Trophoblast cell (in vitro differentiated cells and primary cell): ENCODE measurements at regions not wholly inside any gene's neighbourhood (a gene's known extent, or its start where the extent isn't known, plus 50 kb on each side); places are given as distances from the start of the nearest gene placed in this dataset.
A peak's percentile ranks its signal among the peaks of the same experiment; 100 is the strongest.

Source experiments
- DNase-seq, 2 donors: peaks; one replicate each; pipeline ENCODE4 v3.0.0-alpha.2; 2016
- H2AFZ ChIP-seq: 2 replicates; pipeline ENCODE4 v1.6.1; 2013; ENCODE audit warnings: low read length, moderate library complexity, mild to moderate bottlenecking; ENCODE audit not compliant: insufficient read depth, poor library complexity
- H2AK5ac ChIP-seq: 2 replicates; pipeline ENCODE4 v1.6.1; 2013; ENCODE audit warnings: mild to moderate bottlenecking, low read length
- H2BK120ac ChIP-seq: 2 replicates; pipeline ENCODE4 v1.6.1; 2013; ENCODE audit warnings: low read length, mild to moderate bottlenecking, moderate library complexity; ENCODE audit not compliant: insufficient read depth, poor library complexity
- H2BK12ac ChIP-seq: 2 replicates; pipeline ENCODE4 v1.6.1; 2013; ENCODE audit warnings: mild to moderate bottlenecking, low read length, moderate library complexity
- H2BK5ac ChIP-seq: 2 replicates; pipeline ENCODE4 v1.6.1; 2013; ENCODE audit warnings: low read length, low read depth, moderate library complexity, mild to moderate bottlenecking; ENCODE audit not compliant: poor library complexity
- H3K14ac ChIP-seq: 2 replicates; pipeline ENCODE4 v1.6.1; 2013; ENCODE audit warnings: mild to moderate bottlenecking, low read length
- H3K18ac ChIP-seq: 2 replicates; pipeline ENCODE4 v1.6.1; 2013; ENCODE audit warnings: mild to moderate bottlenecking, low read length
- H3K23ac ChIP-seq: 2 replicates; pipeline ENCODE4 v1.6.1; 2013; ENCODE audit warnings: low read length
- H3K27ac ChIP-seq: 2 replicates; pipeline ENCODE4 v1.5.1; 2013; ENCODE audit warnings: low read depth, mild to moderate bottlenecking, inconsistent platforms, low read length, moderate library complexity
- H3K27me3 ChIP-seq: 2 replicates; pipeline ENCODE4 v1.6.1; 2013; ENCODE audit warnings: inconsistent platforms, mild to moderate bottlenecking, low read length, moderate library complexity; ENCODE audit not compliant: insufficient read depth
- H3K36me3 ChIP-seq, 2 experiments: 1 replicate in 1 of 2; 2 replicates in 1 of 2; pipeline ENCODE4 v1.6.1; 2013; ENCODE audit warnings: low read length in 2 of 2, mild to moderate bottlenecking in 2 of 2, moderate library complexity in 1 of 2; ENCODE audit not compliant: insufficient read depth in 2 of 2, control insufficient read depth in 1 of 2
- H3K4ac ChIP-seq: 2 replicates; pipeline ENCODE4 v1.6.1; 2013; ENCODE audit warnings: low read depth, mild to moderate bottlenecking, low read length, moderate library complexity
- H3K4me1 ChIP-seq, 2 experiments: 1 replicate in 1 of 2; 2 replicates in 1 of 2; pipeline ENCODE4 v1.6.1; 2013; ENCODE audit warnings: low read length in 2 of 2, mild to moderate bottlenecking in 2 of 2, moderate library complexity in 1 of 2; ENCODE audit not compliant: insufficient read depth in 2 of 2, control insufficient read depth in 1 of 2
- H3K4me2 ChIP-seq: 2 replicates; pipeline ENCODE4 v1.6.1; 2013; ENCODE audit warnings: inconsistent platforms, mild to moderate bottlenecking, low read length, moderate library complexity
- H3K4me3 ChIP-seq: 2 replicates; pipeline ENCODE4 v1.5.1; 2013; ENCODE audit warnings: mild to moderate bottlenecking, low read depth, low read length, inconsistent platforms
- H3K79me1 ChIP-seq: one replicate; pipeline ENCODE4 v1.6.1; 2013; ENCODE audit warnings: low read length
- H3K79me2 ChIP-seq: 2 replicates; pipeline ENCODE4 v1.6.1; 2013; ENCODE audit warnings: low read length, mild to moderate bottlenecking; ENCODE audit not compliant: control insufficient read depth, insufficient read depth, poor library complexity
- H3K9ac ChIP-seq: 2 replicates; pipeline ENCODE4 v1.6.1; 2013; ENCODE audit warnings: mild to moderate bottlenecking, low read length
- H3K9me3 ChIP-seq: 2 replicates; pipeline ENCODE4 v1.6.1; 2013; ENCODE audit warnings: low read depth, mild to moderate bottlenecking, control low read depth, inconsistent platforms, low read length; ENCODE audit not compliant: insufficient read depth
- H4K12ac ChIP-seq: 2 replicates; pipeline ENCODE4 v1.6.1; 2013; ENCODE audit warnings: low read depth, mild to moderate bottlenecking, low read length, moderate library complexity
- H4K8ac ChIP-seq: 2 replicates; pipeline ENCODE4 v1.6.1; 2013; ENCODE audit warnings: low read depth, mild to moderate bottlenecking, low read length, moderate library complexity
- H4K91ac ChIP-seq: one replicate; pipeline ENCODE4 v1.6.1; 2013; ENCODE audit warnings: low read depth, mild to moderate bottlenecking, low read length, moderate library complexity
- WGBS: extraction: QIAGEN DNeasy Blood & Tissue Kit; methylation state at CpG from one replicate; pipeline ENCODE4 v1.1.7; 2013; ENCODE audit warnings: missing lambda C conversion rate; ENCODE audit not compliant: insufficient read length, insufficient coverage; ENCODE audit errors: extremely low coverage; 5-methylcytosine and 5-hydroxymethylcytosine counted together

- Histone ChIP-seq H3K23ac (no peak overlapping the region), H2BK5ac (no peak overlapping the region), H2BK120ac (no peak overlapping the region), H2AK5ac (no peak overlapping the region), H3K9me3 (no peaks in the 10 kb centered on the region), H3K4me3 (no peak overlapping the region), H4K12ac (no peak overlapping the region), H4K8ac (no peak overlapping the region), H3K27me3 (no peaks in the 10 kb centered on the region), H3K9ac (no peak overlapping the region), H3K14ac (no peak overlapping the region), H3K4me1 (no peaks in the 10 kb centered on the region), H3K18ac (no peak overlapping the region), H4K91ac (no peak overlapping the region), H3K79me1 (no peaks in the 10 kb centered on the region), H3K79me2 (no peaks in the 10 kb centered on the region), H2AFZ (no peak overlapping the region), H3K4ac (no peak overlapping the region), H3K36me3 (no peaks in the 10 kb centered on the region), H3K4me2 (no peak overlapping the region), H2BK12ac (no peak overlapping the region), H3K27ac (no peak overlapping the region)
- DNase-seq, result no peak
- WGBS, result no CpG with 5 or more reads among the region's 4 CpGs
Observed at GRCh38 chr3:5309171-5309570, 121.7 kb downstream of the EDEM1 start.

- WGBS, result no CpG with 5 or more reads among the region's 3 CpGs
Observed at GRCh38 chr3:5309602-5310001, 122.1 kb downstream of the EDEM1 start.

GRCh38 chr3:5310509-5310908 is 123.0 kb downstream of the EDEM1 start:
- Histone ChIP-seq H3K23ac (no peak overlapping the region), H3K27ac (no peak overlapping the region), H3K36me3 (no peaks in the 10 kb centered on the region), H3K4me1 (no peaks in the 10 kb centered on the region), H2AFZ (no peak overlapping the region), H2BK120ac (no peak overlapping the region), H3K79me2 (no peaks in the 10 kb centered on the region), H2BK5ac (no peak overlapping the region), H3K4me3 (no peak overlapping the region), H4K91ac (no peak overlapping the region), H3K27me3 (no peaks in the 10 kb centered on the region), H2AK5ac (no peak overlapping the region), H3K79me1 (no peaks in the 10 kb centered on the region), H3K4ac (no peak overlapping the region), H3K4me2 (no peak overlapping the region), H2BK12ac (no peak overlapping the region), H4K8ac (no peak overlapping the region), H3K18ac (no peak overlapping the region), H3K9ac (no peak overlapping the region), H3K9me3 (no peaks in the 10 kb centered on the region), H3K14ac (no peak overlapping the region), H4K12ac (no peak overlapping the region)
- peak in 1 of 2 donors; percentile 20 for DNase-seq
- WGBS, result no CpG with 5 or more reads among the region's 5 CpGs

More at GRCh38 chr3:5309602-5310001, 122.1 kb downstream of the EDEM1 start:
- Histone ChIP-seq H2AFZ (no peak overlapping the region), H3K9me3 (no peaks in the 10 kb centered on the region), H3K27me3 (no peaks in the 10 kb centered on the region), H3K79me2 (no peaks in the 10 kb centered on the region), H4K12ac (no peak overlapping the region), H3K4me2 (no peak overlapping the region), H3K27ac (no peak overlapping the region), H2BK120ac (no peak overlapping the region), H2AK5ac (no peak overlapping the region), H4K91ac (no peak overlapping the region), H3K36me3 (no peaks in the 10 kb centered on the region), H3K4me1 (no peaks in the 10 kb centered on the region), H3K14ac (no peak overlapping the region), H3K23ac (no peak overlapping the region), H3K4ac (no peak overlapping the region), H4K8ac (no peak overlapping the region), H3K18ac (no peak overlapping the region), H3K9ac (no peak overlapping the region), H3K79me1 (no peaks in the 10 kb centered on the region), H2BK5ac (no peak overlapping the region), H3K4me3 (no peak overlapping the region), H2BK12ac (no peak overlapping the region)
- DNase-seq, result no peak

GRCh38 chr3:5312290-5312689 is 124.8 kb downstream of the EDEM1 start:
- Histone ChIP-seq H3K79me1 (no peaks in the 10 kb centered on the region), H3K4me3 (no peak overlapping the region), H2AFZ (no peak overlapping the region), H3K14ac (no peak overlapping the region), H3K18ac (no peak overlapping the region), H3K9ac (peak overlapping the region; percentile 2), H2AK5ac (no peak overlapping the region), H4K12ac (no peak overlapping the region), H3K36me3 (no peaks in the 10 kb centered on the region), H2BK5ac (no peak overlapping the region), H3K4ac (no peak overlapping the region), H4K91ac (no peak overlapping the region), H3K9me3 (no peaks in the 10 kb centered on the region), H3K23ac (no peak overlapping the region), H3K4me1 (no peaks in the 10 kb centered on the region), H2BK12ac (no peak overlapping the region), H3K4me2 (no peak overlapping the region), H2BK120ac (no peak overlapping the region), H3K27ac (no peak overlapping the region), H4K8ac (no peak overlapping the region), H3K27me3 (no peaks in the 10 kb centered on the region), H3K79me2 (no peaks in the 10 kb centered on the region)
- no CpG with 5 or more reads among the region's 3 CpGs for WGBS
- DNase-seq, result no peak
